GM21528 (cell line): ENCODE measurements at regions not wholly inside any gene's neighbourhood (a gene's known extent, or its start where the extent isn't known, plus 50 kb on each side); places are given as distances from the start of the nearest gene placed in this dataset.

Experiments
- ATAC-seq: cut with Tn5 transposase; IDR thresholded peaks from one replicate; pipeline ENCODE4 v1.9.1; 2021; ENCODE audit warnings: mild to moderate bottlenecking, moderate library complexity; ENCODE audit not compliant: unreplicated experiment, low FRiP score

- ATAC-seq: no peak
These were observed 116.9 kb upstream of the MEF2C start for GRCh38 chr5:88999853-89000252.

- ATAC-seq: no peak
These were observed 115.0 kb upstream of the MEF2C start for GRCh38 chr5:88997937-88998336.

GRCh38 chr5:88984040-88984439, 101.1 kb upstream of the MEF2C start:
- ATAC-seq: no peak

- ATAC-seq: no peak
These were observed 96.7 kb upstream of the MEF2C start for GRCh38 chr5:88979726-88980125.

GRCh38 chr5:88979244-88979643, 96.3 kb upstream of the MEF2C start:
- ATAC-seq: no peak

GRCh38 chr5:88976914-88977313, 93.9 kb upstream of the MEF2C start:
- no peak for ATAC-seq

- ATAC-seq: peak; percentile 84
These were observed 84.9 kb upstream of the MEF2C start for GRCh38 chr5:88967633-88968585.

GRCh38 chr5:88964831-88965230, 81.8 kb upstream of the MEF2C start:
- no peak for ATAC-seq

GRCh38 chr5:88957013-88957412, 74.0 kb upstream of the MEF2C start:
- no peak for ATAC-seq

GRCh38 chr5:88956416-88956815, 73.4 kb upstream of the MEF2C start:
- ATAC-seq: no peak

- no peak for ATAC-seq
These were observed 72.4 kb upstream of the MEF2C start for GRCh38 chr5:88955403-88955802.

- ATAC-seq: no peak
These were observed 71.5 kb upstream of the MEF2C start for GRCh38 chr5:88954511-88954910.

- ATAC-seq: no peak
These were observed 70.1 kb upstream of the MEF2C start for GRCh38 chr5:88952996-88953643.

GRCh38 chr5:88952344-88952743, 69.4 kb upstream of the MEF2C start:
- no peak for ATAC-seq

GRCh38 chr5:88951457-88951856, 68.5 kb upstream of the MEF2C start:
- ATAC-seq: no peak

- ATAC-seq: no peak
These were observed 66.0 kb upstream of the MEF2C start for GRCh38 chr5:88948746-88949600.

GRCh38 chr5:88944751-88945531, 62.0 kb upstream of the MEF2C start:
- no peak for ATAC-seq

GRCh38 chr5:88941581-88941980, 58.6 kb upstream of the MEF2C start:
- ATAC-seq: no peak

GRCh38 chr5:88940713-88941112, 57.7 kb upstream of the MEF2C start:
- peak; percentile 70 for ATAC-seq

- no peak for ATAC-seq
These were observed 56.3 kb upstream of the MEF2C start for GRCh38 chr5:88939300-88939699.
